Progenitor cell of endocrine pancreas (in vitro differentiated cells): ENCODE measurements at regions not wholly inside any gene's neighbourhood (a gene's known extent, or its start where the extent isn't known, plus 50 kb on each side); places are given as distances from the start of the nearest gene placed in this dataset.
"Not testable (repeated sequence)": the region's sequence is repeated elsewhere in the genome, so short reads cannot be mapped to it uniquely, and the experiment has no call there.

Experiments used
- DNase-seq: peaks from one replicate; pipeline ENCODE4 v3.0.0; 2021; ENCODE audit warnings: low spot score; ENCODE audit not compliant: unreplicated experiment
- H3K27ac Mint-ChIP-seq: 2 replicates; pipeline ENCODE4 v1.8.0; 2021; ENCODE audit warnings: mild to moderate bottlenecking, moderate library complexity, mixed read lengths
- H3K27me3 Mint-ChIP-seq: 2 replicates; pipeline ENCODE4 v1.8.0; 2021; ENCODE audit warnings: mixed read lengths
- H3K36me3 Mint-ChIP-seq: 2 replicates; pipeline ENCODE4 v1.8.0; 2022; ENCODE audit warnings: mixed read lengths; ENCODE audit not compliant: insufficient read depth
- H3K4me1 Mint-ChIP-seq: 2 replicates; pipeline ENCODE4 v1.8.0; 2021; ENCODE audit warnings: low read depth, mixed read lengths
- H3K4me3 Mint-ChIP-seq: 2 replicates; pipeline ENCODE4 v1.8.0; 2021; ENCODE audit warnings: low read depth, mild to moderate bottlenecking, moderate library complexity, mixed read lengths
- H3K9me3 Mint-ChIP-seq: 2 replicates; pipeline ENCODE4 v1.8.0; 2021; ENCODE audit warnings: low read depth, mixed read lengths
- CTCF ChIP-seq: fragments of 200-600 bp; sonication (generic); IDR thresholded peaks from one replicate; pipeline ENCODE4 v1.5.0; 2021; ENCODE audit warnings: antibody characterized with exemption, mild to moderate bottlenecking; ENCODE audit not compliant: unreplicated experiment

GRCh38 chr2:19102696-19103423, 255.6 kb downstream of the OSR1 start:
- H3K27ac Mint-ChIP-seq, result no peak overlapping the region
- no peak for TF ChIP-seq CTCF
- no peaks in the 10 kb centered on the region for H3K36me3 Mint-ChIP-seq
- DNase-seq, result no peak
- no peaks in the 10 kb centered on the region for H3K27me3 Mint-ChIP-seq
- H3K9me3 Mint-ChIP-seq, result no peaks in the 10 kb centered on the region
- H3K4me3 Mint-ChIP-seq, result no peak overlapping the region
- peaks cover 3% of the 10 kb centered on the region for H3K4me1 Mint-ChIP-seq

GRCh38 chr2:19101968-19102367, 256.5 kb downstream of the OSR1 start:
- no peak overlapping the region for H3K27ac Mint-ChIP-seq
- H3K4me1 Mint-ChIP-seq, result peaks cover 3% of the 10 kb centered on the region
- no peak for DNase-seq
- no peaks in the 10 kb centered on the region for H3K27me3 Mint-ChIP-seq
- TF ChIP-seq CTCF, result no peak
- no peaks in the 10 kb centered on the region for H3K9me3 Mint-ChIP-seq
- no peaks in the 10 kb centered on the region for H3K36me3 Mint-ChIP-seq
- H3K4me3 Mint-ChIP-seq, result no peak overlapping the region

- Mint-ChIP-seq H3K4me1 (peaks cover 3% of the 10 kb centered on the region), H3K36me3 (no peaks in the 10 kb centered on the region), H3K4me3 (no peak overlapping the region), H3K27me3 (no peaks in the 10 kb centered on the region), H3K9me3 (peaks cover 4% of the 10 kb centered on the region), H3K27ac (no peak overlapping the region)
- no peak for TF ChIP-seq CTCF
- DNase-seq, result no peak
Observed at GRCh38 chr2:19100570-19100969, 257.9 kb downstream of the OSR1 start.

- no peaks in the 10 kb centered on the region for H3K36me3 Mint-ChIP-seq
- no peak overlapping the region for H3K27ac Mint-ChIP-seq
- no peaks in the 10 kb centered on the region for H3K27me3 Mint-ChIP-seq
- H3K9me3 Mint-ChIP-seq, result peaks cover 4% of the 10 kb centered on the region
- TF ChIP-seq CTCF, result no peak
- no peak overlapping the region for H3K4me3 Mint-ChIP-seq
- no peak for DNase-seq
- peaks cover 3% of the 10 kb centered on the region for H3K4me1 Mint-ChIP-seq
Observed at GRCh38 chr2:19099181-19099580, 259.2 kb downstream of the OSR1 start.

- H3K27me3 Mint-ChIP-seq, result no peaks in the 10 kb centered on the region
- no peaks in the 10 kb centered on the region for H3K36me3 Mint-ChIP-seq
- peaks cover 4% of the 10 kb centered on the region for H3K9me3 Mint-ChIP-seq
- no peak overlapping the region for H3K27ac Mint-ChIP-seq
- no peak for TF ChIP-seq CTCF
- peaks cover 3% of the 10 kb centered on the region for H3K4me1 Mint-ChIP-seq
- no peak overlapping the region for H3K4me3 Mint-ChIP-seq
- DNase-seq, result no peak
Observed at GRCh38 chr2:19098467-19099160, 259.8 kb downstream of the OSR1 start.

- not testable (repeated sequence) for H3K4me1 Mint-ChIP-seq, H3K27me3 Mint-ChIP-seq, H3K36me3 Mint-ChIP-seq, H3K27ac Mint-ChIP-seq, DNase-seq, H3K4me3 Mint-ChIP-seq
- H3K9me3 Mint-ChIP-seq, result peaks cover 16% of the 10 kb centered on the region
Observed at GRCh38 chr2:19089476-19089875, 268.9 kb downstream of the OSR1 start.
